HG03469 (cell line): ENCODE measurements at regions not wholly inside any gene's neighbourhood (a gene's known extent, or its start where the extent isn't known, plus 50 kb on each side); places are given as distances from the start of the nearest gene placed in this dataset.

Source experiments
- ATAC-seq: cut with Tn5 transposase; IDR thresholded peaks from one replicate; pipeline ENCODE4 v1.9.1; 2021; ENCODE audit warnings: mild to moderate bottlenecking, moderate library complexity, moderate number of reproducible peaks; ENCODE audit not compliant: unreplicated experiment

- ATAC-seq, result no peak
Measured at GRCh38 chr1:209399800-209400199, 183.7 kb upstream of the CAMK1G start.

DNA sequence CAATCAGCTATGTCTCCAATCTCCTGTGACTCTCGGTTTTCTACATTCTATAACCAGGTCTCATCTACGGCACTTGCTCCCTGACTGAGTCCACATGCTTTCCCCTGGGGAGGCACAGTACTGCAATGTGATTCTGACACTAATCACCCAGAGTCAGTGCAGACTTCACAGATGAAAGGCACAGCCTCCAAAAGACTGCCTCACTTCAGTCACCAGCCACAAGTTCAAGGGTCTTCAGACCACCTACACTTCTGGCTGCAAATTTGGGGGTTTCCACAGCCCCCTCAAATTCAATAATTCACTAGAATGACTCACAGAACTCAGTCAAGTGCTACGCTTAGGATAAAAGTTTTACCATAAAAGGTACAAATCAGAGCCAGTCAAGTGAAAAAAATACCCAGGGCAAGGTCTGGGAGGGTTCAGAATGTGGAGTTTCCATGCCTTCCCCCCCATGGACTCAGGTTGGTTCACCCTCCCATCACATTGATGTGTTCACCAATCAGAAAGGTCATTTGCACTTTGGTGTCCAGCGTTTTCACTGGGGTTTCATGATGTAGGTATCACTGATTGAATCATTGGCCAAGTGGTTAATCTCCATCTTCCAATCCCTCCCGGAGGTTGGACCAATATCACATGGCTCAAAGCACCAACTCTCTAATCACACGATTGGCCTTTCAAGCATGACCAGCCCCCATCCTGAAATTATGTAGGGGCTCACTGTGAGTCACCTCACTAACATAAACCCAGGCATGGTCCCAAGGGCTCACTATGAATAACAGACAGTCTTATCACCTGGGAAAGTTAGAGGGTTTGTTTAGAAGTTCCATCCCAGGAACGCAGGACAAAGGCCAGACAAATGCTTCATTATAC is 182.9 kb upstream of the CAMK1G start:
- no peak for ATAC-seq

GRCh38 chr1:209402697-209403096 is 180.8 kb upstream of the CAMK1G start:
- ATAC-seq, result no peak

DNA sequence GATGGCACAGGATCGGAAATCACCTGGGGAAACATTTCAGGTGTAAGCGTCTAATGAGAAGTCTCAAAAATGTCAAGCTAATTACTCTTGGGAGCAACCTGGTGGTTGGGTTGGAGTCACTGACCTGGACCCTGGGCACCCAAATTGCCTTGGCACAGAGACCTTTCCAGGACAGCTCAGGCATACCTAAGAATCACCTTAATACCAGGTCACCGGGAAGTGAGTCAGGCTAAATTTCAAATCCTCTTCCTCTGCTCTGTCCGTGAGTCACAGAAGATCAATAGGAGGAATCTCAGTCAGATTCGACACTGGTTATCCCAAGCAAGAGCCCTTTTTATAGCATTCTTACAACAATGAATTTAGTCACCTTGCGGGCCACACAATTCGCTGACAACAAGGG is 179.6 kb upstream of the CAMK1G start:
- ATAC-seq, result no peak

- ATAC-seq, result no peak
Measured at GRCh38 chr1:209404577-209404976, 178.9 kb upstream of the CAMK1G start.

GRCh38 chr1:209405183-209405814 is 178.2 kb upstream of the CAMK1G start:
- no peak for ATAC-seq

DNA sequence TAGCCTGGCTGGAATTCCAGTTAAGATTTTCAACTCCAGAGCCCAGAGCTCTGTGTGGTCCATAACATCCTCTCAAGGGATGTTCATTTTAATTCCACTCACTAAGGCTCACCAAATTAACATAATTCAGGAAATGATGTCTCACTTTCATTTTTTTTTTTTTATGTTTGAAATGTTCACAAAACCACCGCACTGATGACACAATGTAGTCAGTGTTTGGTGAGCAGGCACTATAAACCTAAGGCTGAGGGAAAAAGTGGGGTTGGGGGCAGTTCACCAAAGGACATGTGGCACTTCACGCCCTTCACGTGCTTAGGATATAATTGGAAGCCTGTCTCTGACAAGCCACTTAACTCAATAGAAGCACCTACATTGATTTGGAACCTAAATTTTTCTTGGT is 177.3 kb upstream of the CAMK1G start:
- no peak for ATAC-seq

GRCh38 chr1:209406595-209406994 is 176.9 kb upstream of the CAMK1G start:
- ATAC-seq, result no peak

- no peak for ATAC-seq
Measured at GRCh38 chr1:209409780-209410179, 173.7 kb upstream of the CAMK1G start.

- ATAC-seq, result no peak
Measured at GRCh38 chr1:209411491-209411929, 172.0 kb upstream of the CAMK1G start.

DNA sequence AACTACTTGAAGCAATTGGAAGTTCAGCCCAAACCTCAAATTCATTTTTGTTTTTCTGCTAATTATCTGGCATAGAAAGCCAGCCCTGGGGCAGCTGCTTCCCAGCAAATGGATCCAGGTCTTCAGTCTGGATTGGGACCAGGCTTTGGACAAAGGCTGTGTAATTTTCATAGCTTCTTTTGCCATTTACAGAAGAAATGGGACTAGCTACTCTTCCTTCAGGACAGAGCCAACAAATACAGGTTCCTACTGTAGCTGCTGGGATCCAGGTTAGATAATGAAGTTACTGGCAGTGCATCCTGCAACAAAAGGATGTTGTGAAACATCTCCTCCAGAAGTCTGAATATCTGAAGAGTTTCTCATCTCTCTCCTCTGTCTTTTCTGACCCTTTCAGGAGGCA is 171.5 kb upstream of the CAMK1G start:
- no peak for ATAC-seq

- ATAC-seq, result no peak
Measured at GRCh38 chr1:209412566-209412965, 170.9 kb upstream of the CAMK1G start.

GRCh38 chr1:209413062-209413461 is 170.5 kb upstream of the CAMK1G start:
- no peak for ATAC-seq

DNA sequence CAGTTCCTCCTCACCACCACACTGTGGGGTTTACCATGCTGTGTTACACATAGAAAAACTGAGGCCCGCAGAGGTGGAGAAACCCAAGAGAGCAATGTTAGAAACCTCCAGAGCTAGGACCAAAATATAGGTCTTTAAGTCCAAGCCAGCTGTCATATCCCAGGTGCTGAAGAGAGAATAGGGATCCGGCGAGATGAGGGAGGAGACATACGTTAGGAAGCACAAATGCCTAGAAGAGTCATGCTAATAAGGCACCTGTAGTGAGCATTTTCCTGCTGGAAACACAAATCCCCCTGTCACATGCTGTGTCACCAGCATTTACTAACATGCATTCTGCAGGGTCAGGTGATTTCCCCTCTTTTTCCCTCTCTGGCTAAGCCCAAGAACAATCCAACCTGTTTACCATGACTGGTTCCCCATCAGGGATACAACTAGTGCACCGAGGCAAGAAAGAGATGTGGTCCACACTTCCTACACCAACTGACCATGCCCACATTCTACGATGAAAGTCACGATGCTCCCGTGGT is 168.6 kb upstream of the CAMK1G start:
- ATAC-seq, result no peak

GRCh38 chr1:209416039-209416438 is 167.5 kb upstream of the CAMK1G start:
- no peak for ATAC-seq

GRCh38 chr1:209416716-209417115 is 166.8 kb upstream of the CAMK1G start:
- ATAC-seq, result no peak

- no peak for ATAC-seq
Measured at GRCh38 chr1:209417761-209418160, 165.8 kb upstream of the CAMK1G start.

DNA sequence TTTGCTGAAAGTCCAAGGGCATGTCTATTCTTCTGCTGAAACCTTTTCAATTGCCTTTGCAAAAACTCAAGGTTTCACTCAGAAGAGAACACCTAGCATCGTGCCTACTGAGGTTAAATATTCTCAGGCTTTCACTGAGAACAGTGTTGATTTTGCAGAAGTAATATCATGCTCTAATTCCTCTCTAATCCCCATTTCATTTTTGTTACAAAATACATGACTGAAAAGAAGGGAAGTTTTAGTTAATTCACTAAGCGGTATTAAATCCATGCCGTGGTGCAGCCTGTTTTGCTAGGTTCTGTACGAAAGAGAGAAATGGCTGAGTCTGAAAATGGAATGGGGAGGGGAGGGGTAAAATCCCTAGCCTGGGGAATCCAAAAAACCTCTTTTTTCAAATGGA is 163.2 kb upstream of the CAMK1G start:
- ATAC-seq, result no peak

DNA sequence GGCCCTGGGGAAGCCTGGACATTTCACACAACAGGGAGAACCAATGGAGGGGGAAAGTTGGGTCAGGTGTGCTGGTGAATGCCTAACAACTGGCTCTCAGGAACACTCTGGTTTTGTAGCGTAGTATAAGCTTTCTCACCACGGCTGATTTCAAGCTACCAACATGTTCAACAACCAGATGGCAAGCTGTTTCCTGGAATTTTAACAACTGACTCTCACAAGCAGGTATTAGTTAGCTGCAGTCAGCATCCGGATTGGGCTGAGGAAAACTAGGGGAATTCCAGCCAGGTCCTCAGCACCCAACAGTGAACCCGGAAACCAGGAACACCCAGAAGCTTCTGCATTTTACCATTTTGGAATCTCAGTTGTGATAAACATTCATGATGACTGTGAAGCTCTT is 162.3 kb upstream of the CAMK1G start:
- no peak for ATAC-seq

DNA sequence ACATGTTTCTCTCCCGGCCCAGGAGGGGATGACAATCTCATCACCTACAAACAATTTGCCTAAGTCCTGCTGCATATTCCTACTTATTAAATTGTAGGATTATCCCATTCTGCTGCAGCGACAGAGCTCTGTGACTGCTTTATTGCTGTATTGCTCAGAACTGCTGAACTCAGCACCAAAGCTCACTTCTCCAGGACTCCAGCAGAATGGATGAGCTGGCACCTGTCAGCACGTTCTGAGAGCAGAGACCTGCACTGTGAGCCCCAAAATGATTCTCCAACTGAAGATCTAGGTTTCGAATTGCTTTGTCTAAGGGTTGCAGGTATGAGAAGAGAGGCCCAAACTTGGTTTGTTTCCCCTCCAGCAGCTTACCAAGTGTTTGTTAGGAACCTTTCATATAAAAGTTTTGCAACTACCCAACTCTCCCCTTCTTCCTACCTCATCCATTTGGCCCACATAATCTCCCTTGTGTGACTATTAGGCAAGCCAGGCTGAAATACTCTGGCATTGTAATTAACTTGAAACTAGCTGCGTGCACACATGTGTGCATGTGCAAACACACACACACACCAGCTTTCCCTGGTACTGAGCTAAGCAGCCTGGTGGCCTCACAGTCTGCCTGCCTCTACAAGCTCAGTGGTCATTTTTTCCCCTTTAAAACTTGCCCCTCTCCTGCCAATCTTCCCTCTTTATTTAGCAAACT is 161.4 kb upstream of the CAMK1G start:
- no peak for ATAC-seq

- no peak for ATAC-seq
Measured at GRCh38 chr1:209425959-209426358, 157.6 kb upstream of the CAMK1G start.

GRCh38 chr1:209427277-209427676 is 156.2 kb upstream of the CAMK1G start:
- ATAC-seq, result no peak
